IMR-90 (cell line): ENCODE measurements at regions not wholly inside any gene's neighbourhood (a gene's known extent, or its start where the extent isn't known, plus 50 kb on each side); places are given as distances from the start of the nearest gene placed in this dataset.

ENCODE experiments used
- ATAC-seq: fragments of 200-7000 bp; cut with Tn5 transposase; 2 replicates; pipeline ENCODE4 v1.9.1; 2020; ENCODE audit warnings: low read depth, mild to moderate bottlenecking, moderate library complexity
- BruUV-seq: library from RNA; stranded (reverse); fragments of 400-500 nt; replicated peaks from 2 replicates; lab custom pipeline; 2021; lab: Mats Ljungman, UMichigan
- CTCF ChIA-PET: fragments of 300-600 bp; formaldehyde crosslinking; extraction: SDS; loops from one replicate; lab custom pipeline; 2021; ENCODE audit warnings: antibody characterized with exemption; lab: Yijun Ruan, JAX
- POLR2A ChIA-PET: fragments of 300-600 bp; sonication (Branson Sonifier 250); formaldehyde crosslinking; loops from one replicate; lab custom pipeline; 2022; ENCODE audit warnings: antibody characterized with exemption; ENCODE audit not compliant: unreplicated experiment; lab: Charles Lee
- DNase-seq: peaks from one replicate; pipeline ENCODE4 v3.0.0; 2013
- H2AFZ ChIP-seq: replicated peaks from 2 replicates; pipeline ENCODE3; 2013; ENCODE audit warnings: low read length, mild to moderate bottlenecking; ENCODE audit not compliant: poor library complexity
- H2AK5ac ChIP-seq: 2 replicates; pipeline ENCODE4 v1.6.1; 2013; ENCODE audit warnings: low read depth, low read length, inconsistent platforms
- H2AK9ac ChIP-seq: replicated peaks from 2 replicates; pipeline ENCODE3; 2013; ENCODE audit warnings: mild to moderate bottlenecking, low read depth, low read length, moderate library complexity; ENCODE audit not compliant: poor library complexity
- H2BK120ac ChIP-seq: 2 replicates; pipeline ENCODE4 v1.6.1; 2013; ENCODE audit warnings: low read depth, low read length, inconsistent platforms
- H2BK15ac ChIP-seq: 3 replicates; pipeline ENCODE4 v1.6.1; 2013; ENCODE audit warnings: low read depth, low read length, inconsistent platforms
- H2BK20ac ChIP-seq: 2 replicates; pipeline ENCODE4 v1.6.1; 2013; ENCODE audit warnings: low read depth, mild to moderate bottlenecking, inconsistent platforms, low read length, moderate library complexity
- H2BK5ac ChIP-seq: 2 replicates; pipeline ENCODE4 v1.6.1; 2013; ENCODE audit warnings: mild to moderate bottlenecking, low read depth, low read length, inconsistent platforms; ENCODE audit not compliant: poor library complexity, severe bottlenecking
- H3K14ac ChIP-seq: replicated peaks from 2 replicates; pipeline ENCODE4 v1.6.1; 2013; ENCODE audit warnings: low read depth, low read length, inconsistent platforms
- H3K18ac ChIP-seq: 2 replicates; pipeline ENCODE4 v1.6.1; 2013; ENCODE audit warnings: low read depth, low read length, control low read depth
- H3K23ac ChIP-seq: 2 replicates; pipeline ENCODE4 v1.6.1; 2013; ENCODE audit warnings: low read depth, low read length, inconsistent platforms
- H3K27ac ChIP-seq: 2 replicates; pipeline ENCODE4 v1.5.1; 2013; ENCODE audit warnings: mild to moderate bottlenecking, control low read depth, low read length; ENCODE audit not compliant: insufficient read depth
- H3K27me3 ChIP-seq: 2 replicates; pipeline ENCODE4 v1.6.1; 2013; ENCODE audit warnings: low read length; ENCODE audit not compliant: control insufficient read depth, insufficient read depth
- H3K36me3 ChIP-seq: 2 replicates; pipeline ENCODE4 v1.6.1; 2013; ENCODE audit warnings: low read length, mixed read lengths; ENCODE audit not compliant: control insufficient read depth, insufficient read depth
- H3K4ac ChIP-seq: 2 replicates; pipeline ENCODE4 v1.6.1; 2013; ENCODE audit warnings: low read depth, low read length, inconsistent platforms
- H3K4me1 ChIP-seq: 2 replicates; pipeline ENCODE4 v1.6.1; 2013; ENCODE audit warnings: low read length, mixed read lengths; ENCODE audit not compliant: control insufficient read depth, insufficient read depth
- H3K4me2 ChIP-seq: 2 replicates; pipeline ENCODE4 v1.6.1; 2013; ENCODE audit warnings: low read depth, mild to moderate bottlenecking, control low read depth, low read length, moderate library complexity
- H3K4me3 ChIP-seq: 2 replicates; pipeline ENCODE4 v1.5.1; 2013; ENCODE audit warnings: low read depth, mild to moderate bottlenecking, control low read depth, low read length, moderate library complexity; ENCODE audit not compliant: insufficient read depth
- H3K56ac ChIP-seq: 2 replicates; pipeline ENCODE4 v1.6.1; 2013; ENCODE audit warnings: low read length, inconsistent platforms; ENCODE audit not compliant: insufficient read depth; ENCODE audit errors: extremely low read depth
- H3K79me1 ChIP-seq, 2 experiments: 2 replicates each; pipeline ENCODE4 v1.6.1; 2013; ENCODE audit warnings: low read length in 2 of 2, inconsistent platforms in 1 of 2, low read depth in 1 of 2
- H3K9ac ChIP-seq: 2 replicates; pipeline ENCODE4 v1.6.1; 2013; ENCODE audit warnings: low read depth, low read length, control low read depth
- H3K9me1 ChIP-seq: 2 replicates; pipeline ENCODE4 v1.6.1; 2013; ENCODE audit warnings: low read length, inconsistent platforms; ENCODE audit not compliant: insufficient read depth
- H3K9me3 ChIP-seq: 2 replicates; pipeline ENCODE4 v1.6.1; 2013; ENCODE audit warnings: low read length; ENCODE audit not compliant: control insufficient read depth, insufficient read depth
- H4K20me1 ChIP-seq: 2 replicates; pipeline ENCODE4 v1.6.1; 2013; ENCODE audit warnings: low read length, inconsistent platforms; ENCODE audit not compliant: insufficient read depth
- H4K5ac ChIP-seq: 2 replicates; pipeline ENCODE4 v1.6.1; 2013; ENCODE audit warnings: mild to moderate bottlenecking, low read depth, low read length, control low read depth
- H4K8ac ChIP-seq, 2 experiments: 2 replicates each; pipeline ENCODE4 v1.6.1; 2013; ENCODE audit warnings: low read depth in 2 of 2, low read length in 2 of 2, control low read depth in 1 of 2, inconsistent platforms in 1 of 2
- H4K91ac ChIP-seq: 2 replicates; pipeline ENCODE4 v1.6.1; 2013; ENCODE audit warnings: low read depth, low read length, inconsistent platforms; ENCODE audit not compliant: insufficient read depth
- BHLHE40 ChIP-seq: fragments of 150-350 bp; IDR thresholded peaks from 2 replicates; pipeline ENCODE4 v1.6.1; 2016; ENCODE audit warnings: mild to moderate bottlenecking, low read depth, low read length
- CEBPB ChIP-seq: IDR thresholded peaks from 2 replicates; pipeline ENCODE4 v1.6.1; 2012; ENCODE audit warnings: low read depth, low read length, improper control_type of control experiment
- CHD1 ChIP-seq: IDR thresholded peaks from 2 replicates; pipeline ENCODE4 v1.6.1; 2012; ENCODE audit warnings: low read depth, low read length, improper control_type of control experiment
- CTCF ChIP-seq: conservative IDR thresholded peaks from 2 replicates; pipeline ENCODE4 v1.5.1; 2012; ENCODE audit warnings: mild to moderate bottlenecking, low read depth, low read length, improper control_type of control experiment
- ELK1 ChIP-seq: fragments of 150-350 bp; IDR thresholded peaks from 2 replicates; pipeline ENCODE4 v1.6.1; 2016; ENCODE audit warnings: low read depth, mild to moderate bottlenecking, low read length, moderate library complexity, borderline replicate concordance
- FOS ChIP-seq: fragments of 150-350 bp; IDR thresholded peaks from 2 replicates; pipeline ENCODE4 v1.6.1; 2016; ENCODE audit warnings: low read depth, low read length
- MAZ ChIP-seq: IDR thresholded peaks from 2 replicates; pipeline ENCODE4 v1.6.1; 2012; ENCODE audit warnings: low read depth, mild to moderate bottlenecking, low read length, improper control_type of control experiment, moderate library complexity, borderline replicate concordance
- MXI1 ChIP-seq: IDR thresholded peaks from 2 replicates; pipeline ENCODE4 v1.6.1; 2012; ENCODE audit warnings: low read depth, mild to moderate bottlenecking, low read length, moderate library complexity, borderline replicate concordance
- RAD21 ChIP-seq: IDR thresholded peaks from 2 replicates; pipeline ENCODE4 v1.6.1; 2012; ENCODE audit warnings: low read length, improper control_type of control experiment
- RCOR1 ChIP-seq: IDR thresholded peaks from 2 replicates; pipeline ENCODE4 v1.6.1; 2012; ENCODE audit warnings: mild to moderate bottlenecking, low read length, improper control_type of control experiment; ENCODE audit not compliant: insufficient replicate concordance
- RFX5 ChIP-seq: IDR thresholded peaks from 2 replicates; pipeline ENCODE4 v1.8.0; 2012; ENCODE audit warnings: low read depth, mild to moderate bottlenecking, low read length, moderate library complexity
- SMC3 ChIP-seq: fragments of 150-350 bp; IDR thresholded peaks from 2 replicates; pipeline ENCODE4 v1.6.1; 2016; ENCODE audit warnings: low read depth, mild to moderate bottlenecking, antibody characterized with exemption, low read length, moderate library complexity
- WGBS, 2 experiments: methylation state at CpG; one replicate each; pipeline versions ENCODE4 v1.1.5 to v1.1.7; 2013; ENCODE audit warnings: missing lambda C conversion rate in 2 of 2; ENCODE audit not compliant: insufficient read length in 1 of 2; ENCODE audit errors: extremely low coverage in 2 of 2; 5-methylcytosine and 5-hydroxymethylcytosine counted together
- dilution Hi-C: fragments of 300-500 bp; cut with HindIII; formaldehyde crosslinking; loops from one replicate; pipeline ENCODE4 v1.14.3; 2018; ENCODE audit warnings: low sequenced_read_pairs; ENCODE audit not compliant: unreplicated experiment
- in situ Hi-C: fragments of 300-500 bp; cut with MboI; formaldehyde crosslinking; loops from 3 replicates; pipeline ENCODE4 v1.14.3; 2019; ENCODE audit warnings: low sequenced_read_pairs, inconsistent platforms, mixed read lengths
- intact Hi-C: fragments of 100-400 bp; cut with micrococcal nuclease; formaldehyde crosslinking; loops from 2 replicates; pipeline ENCODE4 v1.10.0; 2022

- in situ Hi-C loops: loop anchor here (25.0 kb wide), 1 partner anchor 987 kb away; no protein-coding TSS in a partner anchor
- H3K4me1 ChIP-seq: no peaks in the 10 kb centered on the region
- no peak overlapping the region for H2BK5ac ChIP-seq
- H3K27ac ChIP-seq: no peak overlapping the region
- no peak overlapping the region for H3K56ac ChIP-seq
- H4K20me1 ChIP-seq: no peaks in the 10 kb centered on the region
- TF ChIP-seq RFX5 (no peak), ELK1 (no peak), MXI1 (no peak), RCOR1 (no peak), CHD1 (no peak), BHLHE40 (no peak), CEBPB (no peak), MAZ (no peak), SMC3 (no peak), FOS (no peak), CTCF (no peak), RAD21 (no peak)
- H2AK5ac ChIP-seq: no peak overlapping the region
- no peak overlapping the region for H3K4me3 ChIP-seq
- H3K14ac ChIP-seq: no peak overlapping the region
- H3K4me2 ChIP-seq: no peak overlapping the region
- ATAC-seq (no peak), DNase-seq (no peak)
- H2BK120ac ChIP-seq: no peak overlapping the region
- H3K79me1 ChIP-seq: no peaks in the 10 kb centered on the region
- no peak overlapping the region for H3K23ac ChIP-seq
- BruUV-seq: no TSS peak
- no CpG with 5 or more reads among the region's 2 CpGs for WGBS, 2 experiments
- H2AFZ ChIP-seq: no peak overlapping the region
- H4K8ac ChIP-seq: no peak overlapping the region
- intact Hi-C loops: no loop called here
- no peaks in the 10 kb centered on the region for H3K27me3 ChIP-seq
- H3K18ac ChIP-seq: no peak overlapping the region
- H4K5ac ChIP-seq: no peak overlapping the region
- H3K9ac ChIP-seq: no peak overlapping the region
- dilution Hi-C loops: no loop called here
- H4K91ac ChIP-seq: no peak overlapping the region
- H3K36me3 ChIP-seq: no peaks in the 10 kb centered on the region
- CTCF ChIA-PET: no interaction called here
- H3K9me3 ChIP-seq: no peaks in the 10 kb centered on the region
- H3K9me1 ChIP-seq: no peaks in the 10 kb centered on the region
- H2BK20ac ChIP-seq: no peak overlapping the region
- POLR2A ChIA-PET: no interaction called here
- no peak overlapping the region for H2BK15ac ChIP-seq
- no peak overlapping the region for H2AK9ac ChIP-seq
- no peak overlapping the region for H3K4ac ChIP-seq
Measured at GRCh38 chr5:61949054-61949678, 356.8 kb upstream of the KIF2A start.
